ENCODE measurements at regions not wholly inside any gene's neighbourhood (a gene's known extent, or its start where the extent isn't known, plus 50 kb on each side); places are given as distances from the start of the nearest gene placed in this dataset.

DNA sequence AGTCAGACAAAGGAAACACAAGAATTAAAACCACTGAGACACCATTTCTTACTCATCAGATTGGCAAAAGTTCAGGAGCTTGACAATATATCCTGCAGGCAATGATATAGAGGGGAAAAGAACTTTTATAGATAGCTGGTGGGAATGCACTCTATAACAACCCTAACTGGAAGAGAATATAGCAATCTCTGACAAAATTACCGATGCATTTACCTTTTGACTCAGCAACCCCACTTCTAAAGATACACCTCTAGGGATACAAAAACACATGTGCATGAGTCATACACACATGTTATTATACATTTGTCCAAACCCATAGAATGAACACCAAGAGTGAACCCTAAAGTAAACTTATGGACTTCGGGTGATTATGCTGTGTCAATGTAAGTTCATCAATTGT lies 79.4 kb upstream of the SRD5A2 start:
- TF ChIP-seq, protein P1, sequence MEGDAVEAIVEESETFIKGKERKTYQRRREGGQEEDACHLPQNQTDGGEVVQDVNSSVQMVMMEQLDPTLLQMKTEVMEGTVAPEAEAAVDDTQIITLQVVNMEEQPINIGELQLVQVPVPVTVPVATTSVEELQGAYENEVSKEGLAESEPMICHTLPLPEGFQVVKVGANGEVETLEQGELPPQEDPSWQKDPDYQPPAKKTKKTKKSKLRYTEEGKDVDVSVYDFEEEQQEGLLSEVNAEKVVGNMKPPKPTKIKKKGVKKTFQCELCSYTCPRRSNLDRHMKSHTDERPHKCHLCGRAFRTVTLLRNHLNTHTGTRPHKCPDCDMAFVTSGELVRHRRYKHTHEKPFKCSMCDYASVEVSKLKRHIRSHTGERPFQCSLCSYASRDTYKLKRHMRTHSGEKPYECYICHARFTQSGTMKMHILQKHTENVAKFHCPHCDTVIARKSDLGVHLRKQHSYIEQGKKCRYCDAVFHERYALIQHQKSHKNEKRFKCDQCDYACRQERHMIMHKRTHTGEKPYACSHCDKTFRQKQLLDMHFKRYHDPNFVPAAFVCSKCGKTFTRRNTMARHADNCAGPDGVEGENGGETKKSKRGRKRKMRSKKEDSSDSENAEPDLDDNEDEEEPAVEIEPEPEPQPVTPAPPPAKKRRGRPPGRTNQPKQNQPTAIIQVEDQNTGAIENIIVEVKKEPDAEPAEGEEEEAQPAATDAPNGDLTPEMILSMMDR (IDR thresholded peaks at IDR 0.05; ENCODE audit: low read depth, low read length) = no peak
- no peak for TF ChIP-seq EZH2phosphoT487 (IDR thresholded peaks at IDR 0.05; ENCODE audit: low read depth)

Data from OCI-LY3 (cell line).